ENCODE measurements at regions not wholly inside any gene's neighbourhood (a gene's known extent, or its start where the extent isn't known, plus 50 kb on each side); places are given as distances from the start of the nearest gene placed in this dataset.

- Histone ChIP-seq H3K27me3 (ENCODE audit: control insufficient read depth in 2 of 2, insufficient read depth in 2 of 2, low read length in 2 of 2) (no peaks in the 10 kb centered on the region), H3K9me1 (replicated peaks; ENCODE audit: control insufficient read depth, extremely low read depth, insufficient read depth, low read length) (no peaks in the 10 kb centered on the region), H3K9ac (replicated peaks; ENCODE audit: extremely low read depth, insufficient read depth, low read length) (no peak overlapping the region), H3K9me3 (replicated peaks; ENCODE audit: control insufficient read depth, insufficient read depth, low read length) (no peaks in the 10 kb centered on the region), H3K4me1 (ENCODE audit: control insufficient read depth, extremely low read depth, insufficient read depth, low read length) (peaks cover 13% of the 10 kb centered on the region), H3K27ac (ENCODE audit: insufficient read depth, low read depth, low read length) (no peak overlapping the region), H3K79me2 (ENCODE audit: control insufficient read depth, insufficient read depth, low read length) (no peaks in the 10 kb centered on the region), H3K36me3 (ENCODE audit: control insufficient read depth in 2 of 2, extremely low read depth in 1 of 2, insufficient read depth in 2 of 2, low read length in 2 of 2) (no peaks in the 10 kb centered on the region), H3K4me3 (replicated peaks in 1 of 3; ENCODE audit: insufficient read depth in 1 of 3, low read depth in 1 of 3, low read length in 3 of 3) (no peak overlapping the region), H2AFZ (ENCODE audit: low read depth, low read length) (peak overlapping the region; percentile 38), H4K20me1 (replicated peaks; ENCODE audit: control insufficient read depth, extremely low read depth, insufficient read depth, low read length) (no peaks in the 10 kb centered on the region), H3K4me2 (ENCODE audit: insufficient read depth, low read length) (no peak overlapping the region)
- dilution Hi-C loops (cut with MboI; ENCODE audit: extremely low pct_ligation_motif_present, low sequenced_read_pairs): no loop called here
- DNase-seq (ENCODE audit: low read depth, low spot score) (peak; percentile 21), FAIRE-seq (no peak)
- ChIA-PET POLR2A (no interaction called here), CTCF (interaction anchor here (1.1 to 2.0 kb wide), 4 partner anchors 117 to 270 kb away, joined by 3 to 9 read pairs (median 4); no protein-coding TSS in a partner anchor)
- TF ChIP-seq GATA2 (IDR thresholded peaks at IDR 0.05; ENCODE audit: insufficient read depth, insufficient read length, low read depth, low read length) (no peak), POLR2A (IDR thresholded peaks at IDR 0.05; ENCODE audit: low read depth, low read length) (no peak), CTCF (IDR thresholded peaks at IDR 0.05; ENCODE audit: extremely low read depth in 1 of 2, insufficient read depth in 1 of 2, low read depth in 1 of 2, low read length in 2 of 2) (no peak), EZH2 (IDR thresholded peaks at IDR 0.05; ENCODE audit: borderline replicate concordance, low read depth, low read length, severe bottlenecking) (no peak), JUN (IDR thresholded peaks at IDR 0.05; ENCODE audit: borderline replicate concordance, insufficient read depth, insufficient read length, low read depth) (no peak), MYC (IDR thresholded peaks at IDR 0.05; ENCODE audit: low read depth, low read length) (no peak), FOS (IDR thresholded peaks at IDR 0.05; ENCODE audit: borderline replicate concordance, insufficient read depth, low read length) (no peak), MAX (IDR thresholded peaks at IDR 0.05; ENCODE audit: insufficient read depth, insufficient read length) (no peak), POLR2AphosphoS5 (IDR thresholded peaks at IDR 0.05; ENCODE audit: insufficient read depth, low read depth, low read length) (no peak)
- BruUV-seq (replicated peaks): no TSS peak
- intact Hi-C loops (cut with micrococcal nuclease): no loop called here
Measured at GRCh38 chr10:29740981-29741545, 106.3 kb upstream of the SVIL start.

Data from endothelial cell of umbilical vein (primary cell).